HG02798 (cell line): ENCODE measurements at regions not wholly inside any gene's neighbourhood (a gene's known extent, or its start where the extent isn't known, plus 50 kb on each side); places are given as distances from the start of the nearest gene placed in this dataset.

Experiments
- ATAC-seq: cut with Tn5 transposase; IDR thresholded peaks from one replicate; pipeline ENCODE4 v1.9.1; 2021; ENCODE audit warnings: mild to moderate bottlenecking; ENCODE audit not compliant: unreplicated experiment, poor library complexity

- ATAC-seq = no peak
Measured at GRCh38 chr2:58928973-58929372, 687.8 kb upstream of the FANCL start.

GRCh38 chr2:58928391-58928790 lies 687.3 kb upstream of the FANCL start:
- ATAC-seq = no peak

DNA sequence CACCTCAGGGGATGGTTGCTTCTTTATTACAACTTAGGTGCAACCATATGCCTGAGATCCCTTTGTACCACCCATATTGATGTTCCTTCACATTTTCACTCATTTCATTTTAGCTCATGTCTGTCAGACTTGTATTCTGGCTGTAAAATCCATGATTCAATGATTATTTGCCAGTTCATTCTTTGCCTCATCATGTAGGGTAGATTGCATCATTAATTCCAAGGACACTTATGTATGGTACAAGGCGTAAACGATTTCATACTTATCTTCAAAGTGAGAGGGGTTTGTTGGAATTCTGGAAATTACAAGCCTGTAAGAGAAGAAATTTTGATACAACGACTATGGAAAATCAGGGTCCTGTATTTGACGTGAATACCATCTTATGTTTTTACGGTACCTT lies 685.0 kb upstream of the FANCL start:
- no peak for ATAC-seq

GRCh38 chr2:58925676-58926081 lies 684.6 kb upstream of the FANCL start:
- ATAC-seq = no peak

GRCh38 chr2:58923869-58924268 lies 682.7 kb upstream of the FANCL start:
- ATAC-seq = no peak

DNA sequence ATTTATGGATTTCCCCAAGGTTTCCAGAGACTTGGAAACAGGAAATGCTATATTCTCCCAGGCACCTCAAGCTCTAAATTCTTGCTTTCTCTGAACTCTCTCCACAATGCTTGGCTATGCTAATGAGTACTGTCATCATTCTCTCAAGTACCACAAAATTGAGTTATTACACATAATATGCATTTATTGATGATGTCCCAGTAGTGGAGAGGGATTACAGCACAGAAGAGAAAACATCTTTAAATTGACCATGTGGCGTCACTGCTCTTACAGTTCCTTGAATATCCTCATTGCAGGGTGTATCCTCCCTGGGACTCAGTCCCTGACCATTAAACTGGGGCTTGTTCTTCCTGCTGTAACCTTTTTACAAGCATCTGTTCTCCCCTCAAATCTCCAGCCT lies 681.1 kb upstream of the FANCL start:
- no peak for ATAC-seq

GRCh38 chr2:58921676-58922075 lies 680.6 kb upstream of the FANCL start:
- no peak for ATAC-seq

GRCh38 chr2:58920001-58920400 lies 678.9 kb upstream of the FANCL start:
- ATAC-seq = no peak

DNA sequence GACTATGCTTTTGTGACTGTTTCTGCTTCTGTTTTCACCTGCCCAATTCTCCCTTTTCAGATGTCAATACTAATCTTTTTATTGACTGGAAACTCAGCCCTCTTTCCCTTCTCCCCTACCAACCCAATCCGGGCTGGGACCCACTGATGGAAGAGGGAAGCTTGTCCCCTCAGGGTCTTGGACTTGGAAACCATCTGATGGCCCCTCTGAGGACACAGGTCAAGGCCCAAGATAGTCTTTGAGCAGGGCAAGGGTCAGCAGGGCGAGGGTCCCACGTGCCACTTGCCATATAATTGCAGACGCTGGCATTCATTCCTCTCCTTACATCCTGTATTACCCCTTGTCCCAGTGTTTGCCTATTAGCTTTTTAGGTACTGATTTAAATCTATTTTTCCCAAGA lies 678.2 kb upstream of the FANCL start:
- ATAC-seq = no peak

GRCh38 chr2:58918141-58918540 lies 677.0 kb upstream of the FANCL start:
- ATAC-seq = no peak

DNA sequence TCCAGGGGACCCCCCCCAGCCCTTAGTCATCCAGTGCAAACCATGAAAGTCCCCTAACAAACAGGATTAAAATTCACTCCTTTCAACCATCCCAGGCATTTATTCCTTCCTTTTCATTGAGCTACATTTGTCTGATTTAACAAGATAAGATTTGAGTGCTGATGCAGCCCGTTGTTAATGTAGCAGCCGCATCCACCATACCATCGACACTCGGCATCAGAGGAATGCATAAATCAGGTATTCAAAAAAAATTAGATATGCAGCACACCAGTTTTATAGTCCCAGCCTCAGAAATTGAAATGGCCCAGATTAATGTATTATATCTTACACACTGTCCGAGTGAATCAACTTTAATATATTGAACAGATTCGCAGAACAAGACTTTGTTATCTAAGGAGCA lies 676.5 kb upstream of the FANCL start:
- no peak for ATAC-seq

GRCh38 chr2:58916063-58916462 lies 674.9 kb upstream of the FANCL start:
- ATAC-seq = no peak

GRCh38 chr2:58914733-58915505 lies 673.8 kb upstream of the FANCL start:
- no peak for ATAC-seq

DNA sequence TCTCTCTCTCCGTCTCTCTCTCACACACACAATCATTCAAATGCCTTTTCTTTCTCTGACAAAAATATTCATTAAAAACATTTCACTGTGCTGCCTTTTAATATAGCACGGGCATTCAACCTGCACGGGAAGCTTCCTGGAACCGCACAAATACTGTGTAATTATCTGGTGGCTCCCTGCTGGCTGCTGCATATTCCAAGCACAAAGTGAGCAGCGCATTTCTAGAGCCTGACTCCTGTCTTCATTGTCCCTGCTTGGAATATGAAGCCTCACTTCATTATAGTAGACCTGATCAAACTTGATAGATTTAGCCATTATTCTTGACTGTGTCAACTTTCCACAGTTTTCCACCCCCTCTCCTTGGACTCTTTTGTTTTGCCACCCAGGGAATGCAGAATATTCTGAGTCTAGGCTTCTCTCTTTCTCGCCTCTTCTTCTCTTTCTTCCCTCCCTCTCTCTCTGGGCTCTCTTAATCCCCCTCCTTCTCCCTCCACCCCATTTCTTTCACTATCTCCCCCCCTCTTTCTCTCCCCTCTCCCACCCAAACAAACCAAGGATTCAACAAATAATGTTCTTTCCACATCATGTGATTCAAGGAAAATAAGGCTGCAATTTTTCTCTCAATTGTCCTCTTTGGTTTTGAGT lies 672.1 kb upstream of the FANCL start:
- no peak for ATAC-seq

DNA sequence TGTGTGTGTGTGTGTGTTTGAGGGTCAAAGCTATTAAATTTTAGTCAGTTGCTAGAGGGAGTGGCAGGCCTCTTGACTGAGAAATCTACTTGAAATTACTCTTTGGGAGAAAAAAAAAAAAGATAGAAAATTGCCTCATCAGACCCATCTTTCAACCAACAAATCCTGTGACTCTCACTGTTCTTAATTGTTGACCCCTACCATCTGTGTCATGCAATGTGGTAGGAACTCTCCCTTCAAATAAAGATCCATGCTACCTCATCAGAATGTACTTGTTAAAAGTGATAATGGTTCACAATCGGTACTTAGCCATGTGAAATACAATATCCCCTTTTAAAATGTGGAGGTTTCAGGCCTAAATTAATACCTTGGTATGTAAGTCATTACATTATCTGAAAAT lies 670.8 kb upstream of the FANCL start:
- no peak for ATAC-seq

- no peak for ATAC-seq
Measured at GRCh38 chr2:58908501-58909154, 667.5 kb upstream of the FANCL start.

- no peak for ATAC-seq
Measured at GRCh38 chr2:58907644-58908043, 666.5 kb upstream of the FANCL start.

- no peak for ATAC-seq
Measured at GRCh38 chr2:58906081-58906645, 665.0 kb upstream of the FANCL start.

GRCh38 chr2:58904095-58904494 lies 663.0 kb upstream of the FANCL start:
- ATAC-seq = no peak

DNA sequence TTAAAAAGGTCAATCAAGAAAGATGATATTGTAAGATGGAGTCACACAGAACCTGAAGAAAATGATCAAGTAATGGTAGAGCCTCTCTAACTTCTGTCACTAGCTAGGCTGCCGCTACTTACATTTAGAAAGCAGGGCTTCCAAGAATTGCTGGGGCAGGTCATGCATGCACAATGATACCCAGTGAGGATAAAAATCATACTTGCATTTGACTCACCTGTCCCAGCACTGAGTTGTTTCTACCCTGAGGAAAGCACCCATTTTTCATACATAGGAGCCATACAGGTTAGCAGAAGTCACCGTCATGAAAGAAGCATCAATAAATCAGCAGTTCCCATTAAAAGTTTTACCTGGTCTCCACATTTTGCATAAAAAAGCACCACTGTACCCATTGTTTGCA lies 662.3 kb upstream of the FANCL start:
- ATAC-seq = no peak
